ENCODE measurements at regions not wholly inside any gene's neighbourhood (a gene's known extent, or its start where the extent isn't known, plus 50 kb on each side); places are given as distances from the start of the nearest gene placed in this dataset.

DNA sequence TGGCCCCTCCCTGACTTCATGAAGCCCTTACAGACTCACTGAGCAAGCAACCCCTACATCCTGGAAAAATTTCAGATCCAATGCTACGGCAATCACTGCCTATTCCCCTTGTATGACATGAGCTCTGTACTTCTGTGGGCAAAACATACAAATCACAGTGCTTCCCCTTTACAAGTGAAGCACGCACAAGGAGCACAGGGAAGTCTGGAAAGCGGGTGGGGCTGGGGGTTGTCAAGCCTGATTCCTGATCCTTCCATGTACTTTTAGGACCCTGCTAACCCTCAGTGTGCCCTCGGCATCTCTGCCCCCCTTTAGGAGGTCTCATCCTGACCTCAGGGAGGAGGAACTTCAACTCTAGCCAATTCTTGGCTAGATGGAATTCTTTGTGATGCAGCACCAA is 405.7 kb upstream of the POU3F1 start:
- TF ChIP-seq, protein P1, sequence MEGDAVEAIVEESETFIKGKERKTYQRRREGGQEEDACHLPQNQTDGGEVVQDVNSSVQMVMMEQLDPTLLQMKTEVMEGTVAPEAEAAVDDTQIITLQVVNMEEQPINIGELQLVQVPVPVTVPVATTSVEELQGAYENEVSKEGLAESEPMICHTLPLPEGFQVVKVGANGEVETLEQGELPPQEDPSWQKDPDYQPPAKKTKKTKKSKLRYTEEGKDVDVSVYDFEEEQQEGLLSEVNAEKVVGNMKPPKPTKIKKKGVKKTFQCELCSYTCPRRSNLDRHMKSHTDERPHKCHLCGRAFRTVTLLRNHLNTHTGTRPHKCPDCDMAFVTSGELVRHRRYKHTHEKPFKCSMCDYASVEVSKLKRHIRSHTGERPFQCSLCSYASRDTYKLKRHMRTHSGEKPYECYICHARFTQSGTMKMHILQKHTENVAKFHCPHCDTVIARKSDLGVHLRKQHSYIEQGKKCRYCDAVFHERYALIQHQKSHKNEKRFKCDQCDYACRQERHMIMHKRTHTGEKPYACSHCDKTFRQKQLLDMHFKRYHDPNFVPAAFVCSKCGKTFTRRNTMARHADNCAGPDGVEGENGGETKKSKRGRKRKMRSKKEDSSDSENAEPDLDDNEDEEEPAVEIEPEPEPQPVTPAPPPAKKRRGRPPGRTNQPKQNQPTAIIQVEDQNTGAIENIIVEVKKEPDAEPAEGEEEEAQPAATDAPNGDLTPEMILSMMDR (IDR thresholded peaks at IDR 0.05): no peak
- Mint-ChIP-seq H3K9me3 (ENCODE audit: unreplicated experiment) (no peaks in the 10 kb centered on the region), H3K4me1 (ENCODE audit: unreplicated experiment) (peaks cover 48% of the 10 kb centered on the region), H3K27ac (ENCODE audit: unreplicated experiment) (peak overlapping the region; percentile 90), H3K36me3 (ENCODE audit: unreplicated experiment) (no peaks in the 10 kb centered on the region), H3K27me3 (ENCODE audit: unreplicated experiment) (no peaks in the 10 kb centered on the region), H3K4me3 (ENCODE audit: unreplicated experiment) (no peak overlapping the region)
- peak; percentile 53 for DNase-seq (ENCODE audit: extremely low spot score, unreplicated experiment)

GRCh38 chr1:38451541-38451993 is 405.0 kb upstream of the POU3F1 start:
- Mint-ChIP-seq H3K27ac (ENCODE audit: unreplicated experiment) (peak overlapping the region; percentile 90), H3K36me3 (ENCODE audit: unreplicated experiment) (no peaks in the 10 kb centered on the region), H3K27me3 (ENCODE audit: unreplicated experiment) (no peaks in the 10 kb centered on the region), H3K4me3 (ENCODE audit: unreplicated experiment) (no peak overlapping the region), H3K9me3 (ENCODE audit: unreplicated experiment) (no peaks in the 10 kb centered on the region), H3K4me1 (ENCODE audit: unreplicated experiment) (peaks cover 45% of the 10 kb centered on the region)
- TF ChIP-seq, protein P1 (IDR thresholded peaks at IDR 0.05): no peak
- DNase-seq (ENCODE audit: extremely low spot score, unreplicated experiment): no peak

DNA sequence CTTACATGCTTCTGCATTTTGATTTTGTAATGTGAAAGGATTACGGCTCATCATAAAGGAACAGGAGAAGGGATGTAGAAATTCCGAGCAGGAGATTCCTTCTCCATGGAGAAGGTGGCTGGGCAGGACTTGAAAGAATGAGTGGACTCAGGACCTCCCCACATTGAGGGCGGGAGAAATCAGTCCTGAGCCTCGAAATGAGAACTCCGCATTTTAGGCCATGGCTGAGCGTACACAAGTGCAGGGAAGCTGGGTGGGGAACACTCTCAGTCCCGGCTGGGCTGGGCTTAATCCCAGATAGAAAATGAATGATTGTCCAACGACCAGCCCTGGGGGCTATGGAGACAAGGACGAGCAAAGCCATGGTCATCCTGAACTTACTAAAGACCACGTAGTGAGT is 402.3 kb upstream of the POU3F1 start:
- H3K4me3 Mint-ChIP-seq (ENCODE audit: unreplicated experiment): no peak overlapping the region

GRCh38 chr1:38446936-38447335 is 400.3 kb upstream of the POU3F1 start:
- TF ChIP-seq, protein P1 (IDR thresholded peaks at IDR 0.05): no peak
- no peaks in the 10 kb centered on the region for H3K36me3 Mint-ChIP-seq (ENCODE audit: unreplicated experiment)
- peak; percentile 63 for DNase-seq (ENCODE audit: extremely low spot score, unreplicated experiment)
- peaks cover 8% of the 10 kb centered on the region for H3K9me3 Mint-ChIP-seq (ENCODE audit: unreplicated experiment)
- no peaks in the 10 kb centered on the region for H3K27me3 Mint-ChIP-seq (ENCODE audit: unreplicated experiment)
- peaks cover 28% of the 10 kb centered on the region for H3K4me1 Mint-ChIP-seq (ENCODE audit: unreplicated experiment)
- H3K4me3 Mint-ChIP-seq (ENCODE audit: unreplicated experiment): no peak overlapping the region
- no peak overlapping the region for H3K27ac Mint-ChIP-seq (ENCODE audit: unreplicated experiment)

More for the DNA sequence above, 402.3 kb upstream of the POU3F1 start:
- TF ChIP-seq, protein P1 (IDR thresholded peaks at IDR 0.05): no peak
- DNase-seq (ENCODE audit: extremely low spot score, unreplicated experiment): no peak
- Mint-ChIP-seq H3K4me1 (ENCODE audit: unreplicated experiment) (peaks cover 37% of the 10 kb centered on the region), H3K27ac (ENCODE audit: unreplicated experiment) (no peak overlapping the region), H3K9me3 (ENCODE audit: unreplicated experiment) (no peaks in the 10 kb centered on the region), H3K36me3 (ENCODE audit: unreplicated experiment) (no peaks in the 10 kb centered on the region), H3K27me3 (ENCODE audit: unreplicated experiment) (no peaks in the 10 kb centered on the region)

- Mint-ChIP-seq H3K27ac (ENCODE audit: unreplicated experiment) (no peak overlapping the region), H3K36me3 (ENCODE audit: unreplicated experiment) (peaks cover 2% of the 10 kb centered on the region), H3K4me1 (ENCODE audit: unreplicated experiment) (peaks cover 12% of the 10 kb centered on the region), H3K9me3 (ENCODE audit: unreplicated experiment) (peaks cover 29% of the 10 kb centered on the region), H3K27me3 (ENCODE audit: unreplicated experiment) (peaks cover 7% of the 10 kb centered on the region), H3K4me3 (ENCODE audit: unreplicated experiment) (no peak overlapping the region)
- TF ChIP-seq, protein P1 (IDR thresholded peaks at IDR 0.05): no peak
- peak; percentile 44 for DNase-seq (ENCODE audit: extremely low spot score, unreplicated experiment)
Measured at GRCh38 chr1:38444770-38445442, 398.3 kb upstream of the POU3F1 start.

Measured in osteocyte (in vitro differentiated cells).